ENCODE measurements at regions not wholly inside any gene's neighbourhood (a gene's known extent, or its start where the extent isn't known, plus 50 kb on each side); places are given as distances from the start of the nearest gene placed in this dataset.

DNA sequence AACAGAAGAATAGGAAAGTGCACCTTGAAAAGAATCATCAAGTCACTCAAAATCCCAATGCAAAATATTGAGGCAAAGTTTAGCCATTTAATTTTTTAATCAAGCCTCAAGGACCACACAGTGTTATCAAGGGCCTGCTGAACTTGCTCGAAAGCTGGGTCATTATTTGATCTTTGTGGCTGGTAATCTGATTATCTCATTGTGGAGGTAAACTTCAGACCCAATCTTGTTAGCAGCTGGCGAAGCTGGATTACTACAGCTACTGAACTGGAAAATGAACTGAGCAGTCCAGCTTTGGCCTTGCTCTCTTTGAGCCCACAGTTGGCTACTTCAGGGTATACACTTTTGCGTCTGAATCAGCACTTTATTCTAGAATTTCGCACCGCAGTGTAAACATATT lies 94.4 kb downstream of the BARHL2 start:
- no peak for TF ChIP-seq HNRNPUL1 (IDR thresholded peaks at IDR 0.05; ENCODE audit: low read depth, low read length)
- no peak for TF ChIP-seq CEBPB (IDR thresholded peaks at IDR 0.05; ENCODE audit: borderline replicate concordance, low read depth, low read length)
- TF ChIP-seq, protein P1, sequence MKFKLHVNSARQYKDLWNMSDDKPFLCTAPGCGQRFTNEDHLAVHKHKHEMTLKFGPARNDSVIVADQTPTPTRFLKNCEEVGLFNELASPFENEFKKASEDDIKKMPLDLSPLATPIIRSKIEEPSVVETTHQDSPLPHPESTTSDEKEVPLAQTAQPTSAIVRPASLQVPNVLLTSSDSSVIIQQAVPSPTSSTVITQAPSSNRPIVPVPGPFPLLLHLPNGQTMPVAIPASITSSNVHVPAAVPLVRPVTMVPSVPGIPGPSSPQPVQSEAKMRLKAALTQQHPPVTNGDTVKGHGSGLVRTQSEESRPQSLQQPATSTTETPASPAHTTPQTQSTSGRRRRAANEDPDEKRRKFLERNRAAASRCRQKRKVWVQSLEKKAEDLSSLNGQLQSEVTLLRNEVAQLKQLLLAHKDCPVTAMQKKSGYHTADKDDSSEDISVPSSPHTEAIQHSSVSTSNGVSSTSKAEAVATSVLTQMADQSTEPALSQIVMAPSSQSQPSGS (CRISPR knock-in tag; IDR thresholded peaks at IDR 0.05), result no peak
- no peak for TF ChIP-seq ZNF230 (CRISPR knock-in tag; IDR thresholded peaks at IDR 0.05)
- TF ChIP-seq, protein P2, sequence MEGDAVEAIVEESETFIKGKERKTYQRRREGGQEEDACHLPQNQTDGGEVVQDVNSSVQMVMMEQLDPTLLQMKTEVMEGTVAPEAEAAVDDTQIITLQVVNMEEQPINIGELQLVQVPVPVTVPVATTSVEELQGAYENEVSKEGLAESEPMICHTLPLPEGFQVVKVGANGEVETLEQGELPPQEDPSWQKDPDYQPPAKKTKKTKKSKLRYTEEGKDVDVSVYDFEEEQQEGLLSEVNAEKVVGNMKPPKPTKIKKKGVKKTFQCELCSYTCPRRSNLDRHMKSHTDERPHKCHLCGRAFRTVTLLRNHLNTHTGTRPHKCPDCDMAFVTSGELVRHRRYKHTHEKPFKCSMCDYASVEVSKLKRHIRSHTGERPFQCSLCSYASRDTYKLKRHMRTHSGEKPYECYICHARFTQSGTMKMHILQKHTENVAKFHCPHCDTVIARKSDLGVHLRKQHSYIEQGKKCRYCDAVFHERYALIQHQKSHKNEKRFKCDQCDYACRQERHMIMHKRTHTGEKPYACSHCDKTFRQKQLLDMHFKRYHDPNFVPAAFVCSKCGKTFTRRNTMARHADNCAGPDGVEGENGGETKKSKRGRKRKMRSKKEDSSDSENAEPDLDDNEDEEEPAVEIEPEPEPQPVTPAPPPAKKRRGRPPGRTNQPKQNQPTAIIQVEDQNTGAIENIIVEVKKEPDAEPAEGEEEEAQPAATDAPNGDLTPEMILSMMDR (CRISPR knock-in tag; IDR thresholded peaks at IDR 0.05), result no peak
- TF ChIP-seq ZBTB1 (CRISPR knock-in tag; IDR thresholded peaks at IDR 0.05; ENCODE audit: borderline replicate concordance), result no peak
- no peak for TF ChIP-seq SMC3 (IDR thresholded peaks at IDR 0.05; ENCODE audit: low read length)
- TF ChIP-seq ZFP36L2 (CRISPR knock-in tag; IDR thresholded peaks at IDR 0.05), result no peak
- no peak for TF ChIP-seq DRAP1 (CRISPR knock-in tag; IDR thresholded peaks at IDR 0.05)
- TF ChIP-seq CBX1 (IDR thresholded peaks at IDR 0.05; ENCODE audit: low read depth), result no peak
- no peak for TF ChIP-seq TAF1 (CRISPR knock-in tag; IDR thresholded peaks at IDR 0.05)
- no peak for TF ChIP-seq EP300 (IDR thresholded peaks at IDR 0.05; ENCODE audit: low read depth in 2 of 2, low read length in 2 of 2)
- TF ChIP-seq EP300 (CRISPR knock-in tag; IDR thresholded peaks at IDR 0.05; ENCODE audit: borderline replicate concordance), result no peak
- TF ChIP-seq LCORL (IDR thresholded peaks at IDR 0.05), result no peak
- no peak for TF ChIP-seq LCORL (CRISPR knock-in tag; IDR thresholded peaks at IDR 0.05)
- no peak for TF ChIP-seq POLR2AphosphoS5 (IDR thresholded peaks at IDR 0.05; ENCODE audit: low read depth, low read length)

Measured in HepG2 (cell line).